SK-N-SH treated with all-trans-retinoic acid at 6 μM for 48 hours (cell line): ENCODE measurements at regions not wholly inside any gene's neighbourhood (a gene's known extent, or its start where the extent isn't known, plus 50 kb on each side); places are given as distances from the start of the nearest gene placed in this dataset.

Experiments used
- ATAC-seq: fragments of 200-7000 bp; cut with Tn5 transposase; 3 replicates; pipeline ENCODE4 v1.9.1; 2020; ENCODE audit warnings: mild to moderate bottlenecking, moderate library complexity
- BACH2 ChIP-seq: fragments of 250-450 bp; sonication (Bioruptor Pico); IDR thresholded peaks from 2 replicates; pipeline ENCODE4 v1.9.0; 2021; ENCODE audit warnings: mild to moderate bottlenecking, borderline replicate concordance
- CSDC2 ChIP-seq: fragments of 250-450 bp; sonication (Bioruptor Pico); IDR thresholded peaks from 2 replicates; pipeline ENCODE4 v1.5.0; 2020; ENCODE audit warnings: mild to moderate bottlenecking, moderate library complexity
- ESRRG ChIP-seq: fragments of 250-450 bp; sonication (Bioruptor Pico); IDR thresholded peaks from 2 replicates; pipeline ENCODE4 v1.6.1; 2021; ENCODE audit warnings: mild to moderate bottlenecking
- GLIS3 ChIP-seq: fragments of 250-450 bp; sonication (Bioruptor Pico); IDR thresholded peaks from 2 replicates; pipeline ENCODE4 v1.5.0; 2020; ENCODE audit warnings: mild to moderate bottlenecking, moderate library complexity
- ISL1 ChIP-seq: fragments of 250-450 bp; sonication (Bioruptor Pico); IDR thresholded peaks from 2 replicates; pipeline ENCODE4 v2.1.2; 2022; ENCODE audit warnings: mild to moderate bottlenecking, moderate library complexity
- OSR1 ChIP-seq: fragments of 250-450 bp; sonication (Bioruptor Pico); IDR thresholded peaks from 2 replicates; pipeline ENCODE4 v1.8.0; 2022; ENCODE audit warnings: moderate library complexity, mild to moderate bottlenecking, inconsistent platforms
- PPARA ChIP-seq: fragments of 250-450 bp; sonication (Bioruptor Pico); IDR thresholded peaks from 2 replicates; pipeline ENCODE4 v1.5.0; 2020; ENCODE audit warnings: mild to moderate bottlenecking, borderline replicate concordance
- RARB ChIP-seq: fragments of 250-450 bp; sonication (Bioruptor Pico); IDR thresholded peaks from 2 replicates; pipeline ENCODE4 v1.8.0; 2021; ENCODE audit warnings: mild to moderate bottlenecking, moderate library complexity
- SNAI2 ChIP-seq: fragments of 250-450 bp; sonication (Bioruptor Pico); IDR thresholded peaks from 2 replicates; pipeline ENCODE4 v1.5.0; 2020; ENCODE audit warnings: mild to moderate bottlenecking, moderate library complexity
- TCF4 ChIP-seq: fragments of 250-450 bp; sonication (Bioruptor Pico); IDR thresholded peaks from 2 replicates; pipeline ENCODE4 v1.8.0; 2021; ENCODE audit warnings: mild to moderate bottlenecking, moderate library complexity, borderline replicate concordance
- ZC3H10 ChIP-seq: fragments of 250-450 bp; sonication (Bioruptor Pico); IDR thresholded peaks from 2 replicates; pipeline ENCODE4 v1.5.1; 2021; ENCODE audit warnings: mild to moderate bottlenecking, moderate library complexity
- ZFP3 ChIP-seq: fragments of 250-450 bp; sonication (Bioruptor Pico); IDR thresholded peaks from 2 replicates; pipeline ENCODE4 v1.5.0; 2020; ENCODE audit warnings: mild to moderate bottlenecking, moderate library complexity
- ZFP30 ChIP-seq: fragments of 450-650 bp; formaldehyde crosslinking; IDR thresholded peaks from 2 replicates; pipeline ENCODE4 v1.5.0; 2022; ENCODE audit warnings: mild to moderate bottlenecking, moderate library complexity
- TF ChIP-seq, protein P1 (sequence below): fragments of 250-450 bp; sonication (Bioruptor Pico); IDR thresholded peaks from 2 replicates; pipeline ENCODE4 v1.5.1; 2021; ENCODE audit warnings: mild to moderate bottlenecking, moderate library complexity
- TF ChIP-seq, protein P2 (sequence below): fragments of 250-450 bp; sonication (Bioruptor Pico); IDR thresholded peaks from 2 replicates; pipeline ENCODE4 v1.5.1; 2020; ENCODE audit warnings: low read depth, mild to moderate bottlenecking, moderate library complexity
- TF ChIP-seq, protein P3 (sequence below): fragments of 250-450 bp; sonication (Bioruptor Pico); IDR thresholded peaks from 2 replicates; pipeline ENCODE4 v1.5.0; 2020; ENCODE audit warnings: mild to moderate bottlenecking, moderate library complexity
- TF ChIP-seq, protein P4 (sequence below): fragments of 250-450 bp; sonication (Bioruptor Pico); IDR thresholded peaks from 2 replicates; pipeline ENCODE4 v1.8.0; 2020; ENCODE audit warnings: mild to moderate bottlenecking, moderate library complexity, borderline replicate concordance
- TF ChIP-seq, protein P5 (sequence below): fragments of 250-450 bp; sonication (Bioruptor Pico); IDR thresholded peaks from 2 replicates; pipeline ENCODE4 v1.8.0; 2021; ENCODE audit warnings: low read depth, mild to moderate bottlenecking, moderate library complexity, borderline replicate concordance

DNA sequence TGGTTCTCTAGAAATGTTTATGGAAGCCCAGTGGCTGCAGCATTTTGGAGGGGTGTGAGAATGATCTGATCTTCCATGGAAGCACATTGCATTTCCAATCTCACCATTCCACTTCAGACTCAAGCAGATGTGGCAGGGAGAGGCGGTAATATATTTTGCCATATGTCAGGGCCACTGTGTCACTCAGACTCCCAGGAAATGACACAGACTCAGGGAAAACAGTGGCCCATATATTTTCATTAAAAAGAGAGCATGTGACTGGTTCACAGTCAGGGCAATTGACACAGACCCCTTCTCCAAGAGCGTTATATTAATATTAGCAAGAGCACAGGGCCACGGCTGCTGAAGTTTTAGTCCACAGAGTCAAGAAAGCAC lies 149.3 kb upstream of the NRP1 start (continued):
- TF ChIP-seq, protein P1, sequence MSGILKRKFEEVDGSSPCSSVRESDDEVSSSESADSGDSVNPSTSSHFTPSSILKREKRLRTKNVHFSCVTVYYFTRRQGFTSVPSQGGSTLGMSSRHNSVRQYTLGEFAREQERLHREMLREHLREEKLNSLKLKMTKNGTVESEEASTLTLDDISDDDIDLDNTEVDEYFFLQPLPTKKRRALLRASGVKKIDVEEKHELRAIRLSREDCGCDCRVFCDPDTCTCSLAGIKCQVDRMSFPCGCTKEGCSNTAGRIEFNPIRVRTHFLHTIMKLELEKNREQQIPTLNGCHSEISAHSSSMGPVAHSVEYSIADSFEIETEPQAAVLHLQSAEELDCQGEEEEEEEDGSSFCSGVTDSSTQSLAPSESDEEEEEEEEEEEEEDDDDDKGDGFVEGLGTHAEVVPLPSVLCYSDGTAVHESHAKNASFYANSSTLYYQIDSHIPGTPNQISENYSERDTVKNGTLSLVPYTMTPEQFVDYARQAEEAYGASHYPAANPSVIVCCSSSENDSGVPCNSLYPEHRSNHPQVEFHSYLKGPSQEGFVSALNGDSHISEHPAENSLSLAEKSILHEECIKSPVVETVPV (CRISPR knock-in tag): no peak
- TF ChIP-seq ZFP3 (CRISPR knock-in tag) (no peak), ESRRG (CRISPR knock-in tag) (no peak), ZC3H10 (CRISPR knock-in tag) (no peak), CSDC2 (CRISPR knock-in tag) (no peak), SNAI2 (CRISPR knock-in tag) (no peak)
- TF ChIP-seq, protein P2, sequence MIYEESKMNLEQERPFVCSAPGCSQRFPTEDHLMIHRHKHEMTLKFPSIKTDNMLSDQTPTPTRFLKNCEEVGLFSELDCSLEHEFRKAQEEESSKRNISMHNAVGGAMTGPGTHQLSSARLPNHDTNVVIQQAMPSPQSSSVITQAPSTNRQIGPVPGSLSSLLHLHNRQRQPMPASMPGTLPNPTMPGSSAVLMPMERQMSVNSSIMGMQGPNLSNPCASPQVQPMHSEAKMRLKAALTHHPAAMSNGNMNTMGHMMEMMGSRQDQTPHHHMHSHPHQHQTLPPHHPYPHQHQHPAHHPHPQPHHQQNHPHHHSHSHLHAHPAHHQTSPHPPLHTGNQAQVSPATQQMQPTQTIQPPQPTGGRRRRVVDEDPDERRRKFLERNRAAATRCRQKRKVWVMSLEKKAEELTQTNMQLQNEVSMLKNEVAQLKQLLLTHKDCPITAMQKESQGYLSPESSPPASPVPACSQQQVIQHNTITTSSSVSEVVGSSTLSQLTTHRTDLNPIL: no peak
- TF ChIP-seq, all 23 proteins: peak for 0

DNA sequence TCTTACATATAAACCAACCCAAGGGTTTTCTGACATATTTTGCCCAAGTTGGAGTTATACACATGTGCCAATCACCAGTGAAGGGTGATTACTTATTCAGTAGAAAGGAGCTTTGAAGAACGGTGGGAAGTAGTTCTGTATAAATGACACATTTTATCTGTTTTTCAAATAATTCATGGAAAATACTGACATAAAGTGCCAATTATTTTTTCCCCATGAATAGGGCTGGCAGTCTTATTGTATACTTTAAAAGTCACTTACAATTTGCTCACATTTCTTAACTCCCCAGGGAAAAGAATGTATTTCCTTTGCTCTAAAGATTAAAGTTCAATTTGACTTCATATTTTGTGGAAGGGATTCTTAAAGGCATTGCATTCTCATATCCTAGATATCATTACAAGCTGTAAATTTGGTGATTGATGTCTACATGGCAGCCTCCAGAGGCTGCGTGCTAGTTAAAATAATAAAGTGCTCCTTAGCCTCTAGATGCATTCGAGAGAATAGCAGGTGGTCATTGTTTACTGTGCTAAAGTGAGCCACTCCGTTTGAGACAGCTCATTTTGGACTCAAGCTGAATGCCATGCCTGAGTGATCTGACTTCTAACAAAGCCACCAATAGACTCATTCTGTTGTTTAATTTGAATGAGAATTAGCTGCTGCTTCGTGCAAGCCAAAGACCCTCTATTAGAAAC lies 148.8 kb upstream of the NRP1 start:
- no peak for ATAC-seq
- TF ChIP-seq ZFP3 (CRISPR knock-in tag) (no peak), BACH2 (CRISPR knock-in tag) (no peak), PPARA (CRISPR knock-in tag) (no peak), ISL1 (CRISPR knock-in tag) (no peak), TCF4 (no peak), RARB (CRISPR knock-in tag) (no peak), OSR1 (CRISPR knock-in tag) (no peak), SNAI2 (CRISPR knock-in tag) (no peak), ESRRG (CRISPR knock-in tag) (no peak), ZFP30 (CRISPR knock-in tag) (no peak), GLIS3 (CRISPR knock-in tag) (no peak)
- TF ChIP-seq, protein P3, sequence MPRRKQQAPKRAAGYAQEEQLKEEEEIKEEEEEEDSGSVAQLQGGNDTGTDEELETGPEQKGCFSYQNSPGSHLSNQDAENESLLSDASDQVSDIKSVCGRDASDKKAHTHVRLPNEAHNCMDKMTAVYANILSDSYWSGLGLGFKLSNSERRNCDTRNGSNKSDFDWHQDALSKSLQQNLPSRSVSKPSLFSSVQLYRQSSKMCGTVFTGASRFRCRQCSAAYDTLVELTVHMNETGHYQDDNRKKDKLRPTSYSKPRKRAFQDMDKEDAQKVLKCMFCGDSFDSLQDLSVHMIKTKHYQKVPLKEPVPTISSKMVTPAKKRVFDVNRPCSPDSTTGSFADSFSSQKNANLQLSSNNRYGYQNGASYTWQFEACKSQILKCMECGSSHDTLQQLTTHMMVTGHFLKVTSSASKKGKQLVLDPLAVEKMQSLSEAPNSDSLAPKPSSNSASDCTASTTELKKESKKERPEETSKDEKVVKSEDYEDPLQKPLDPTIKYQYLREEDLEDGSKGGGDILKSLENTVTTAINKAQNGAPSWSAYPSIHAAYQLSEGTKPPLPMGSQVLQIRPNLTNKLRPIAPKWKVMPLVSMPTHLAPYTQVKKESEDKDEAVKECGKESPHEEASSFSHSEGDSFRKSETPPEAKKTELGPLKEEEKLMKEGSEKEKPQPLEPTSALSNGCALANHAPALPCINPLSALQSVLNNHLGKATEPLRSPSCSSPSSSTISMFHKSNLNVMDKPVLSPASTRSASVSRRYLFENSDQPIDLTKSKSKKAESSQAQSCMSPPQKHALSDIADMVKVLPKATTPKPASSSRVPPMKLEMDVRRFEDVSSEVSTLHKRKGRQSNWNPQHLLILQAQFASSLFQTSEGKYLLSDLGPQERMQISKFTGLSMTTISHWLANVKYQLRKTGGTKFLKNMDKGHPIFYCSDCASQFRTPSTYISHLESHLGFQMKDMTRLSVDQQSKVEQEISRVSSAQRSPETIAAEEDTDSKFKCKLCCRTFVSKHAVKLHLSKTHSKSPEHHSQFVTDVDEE (CRISPR knock-in tag): no peak
- TF ChIP-seq, protein P1 (CRISPR knock-in tag): no peak
- TF ChIP-seq, protein P4, sequence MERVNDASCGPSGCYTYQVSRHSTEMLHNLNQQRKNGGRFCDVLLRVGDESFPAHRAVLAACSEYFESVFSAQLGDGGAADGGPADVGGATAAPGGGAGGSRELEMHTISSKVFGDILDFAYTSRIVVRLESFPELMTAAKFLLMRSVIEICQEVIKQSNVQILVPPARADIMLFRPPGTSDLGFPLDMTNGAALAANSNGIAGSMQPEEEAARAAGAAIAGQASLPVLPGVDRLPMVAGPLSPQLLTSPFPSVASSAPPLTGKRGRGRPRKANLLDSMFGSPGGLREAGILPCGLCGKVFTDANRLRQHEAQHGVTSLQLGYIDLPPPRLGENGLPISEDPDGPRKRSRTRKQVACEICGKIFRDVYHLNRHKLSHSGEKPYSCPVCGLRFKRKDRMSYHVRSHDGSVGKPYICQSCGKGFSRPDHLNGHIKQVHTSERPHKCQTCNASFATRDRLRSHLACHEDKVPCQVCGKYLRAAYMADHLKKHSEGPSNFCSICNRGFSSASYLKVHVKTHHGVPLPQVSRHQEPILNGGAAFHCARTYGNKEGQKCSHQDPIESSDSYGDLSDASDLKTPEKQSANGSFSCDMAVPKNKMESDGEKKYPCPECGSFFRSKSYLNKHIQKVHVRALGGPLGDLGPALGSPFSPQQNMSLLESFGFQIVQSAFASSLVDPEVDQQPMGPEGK (CRISPR knock-in tag): no peak
- TF ChIP-seq, protein P5, sequence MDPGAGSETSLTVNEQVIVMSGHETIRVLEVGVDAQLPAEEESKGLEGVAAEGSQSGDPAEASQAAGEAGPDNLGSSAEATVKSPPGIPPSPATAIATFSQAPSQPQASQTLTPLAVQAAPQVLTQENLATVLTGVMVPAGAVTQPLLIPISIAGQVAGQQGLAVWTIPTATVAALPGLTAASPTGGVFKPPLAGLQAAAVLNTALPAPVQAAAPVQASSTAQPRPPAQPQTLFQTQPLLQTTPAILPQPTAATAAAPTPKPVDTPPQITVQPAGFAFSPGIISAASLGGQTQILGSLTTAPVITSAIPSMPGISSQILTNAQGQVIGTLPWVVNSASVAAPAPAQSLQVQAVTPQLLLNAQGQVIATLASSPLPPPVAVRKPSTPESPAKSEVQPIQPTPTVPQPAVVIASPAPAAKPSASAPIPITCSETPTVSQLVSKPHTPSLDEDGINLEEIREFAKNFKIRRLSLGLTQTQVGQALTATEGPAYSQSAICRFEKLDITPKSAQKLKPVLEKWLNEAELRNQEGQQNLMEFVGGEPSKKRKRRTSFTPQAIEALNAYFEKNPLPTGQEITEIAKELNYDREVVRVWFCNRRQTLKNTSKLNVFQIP: no peak

DNA sequence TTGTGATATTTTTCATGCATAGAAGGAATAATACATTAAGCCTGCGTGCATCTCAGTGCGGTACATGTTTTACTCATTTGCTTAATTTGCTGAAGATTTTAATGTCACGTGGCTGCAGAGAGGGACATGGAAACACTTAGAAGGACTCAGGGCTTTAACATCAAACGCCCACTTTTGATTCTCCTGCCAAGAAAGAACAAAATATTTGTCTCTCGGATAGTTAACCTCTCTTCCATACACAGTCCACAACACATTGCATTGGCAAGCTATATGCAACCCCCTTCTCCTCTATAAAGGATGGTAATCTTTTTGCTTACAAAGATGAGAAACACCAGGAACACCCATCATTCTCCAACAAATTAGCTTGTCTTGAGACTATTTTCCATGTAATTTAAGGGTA lies 148.0 kb upstream of the NRP1 start:
- ATAC-seq: no peak
- TF ChIP-seq, protein P4 (CRISPR knock-in tag): no peak
